ENCODE measurements at regions not wholly inside any gene's neighbourhood (a gene's known extent, or its start where the extent isn't known, plus 50 kb on each side); places are given as distances from the start of the nearest gene placed in this dataset.

DNA sequence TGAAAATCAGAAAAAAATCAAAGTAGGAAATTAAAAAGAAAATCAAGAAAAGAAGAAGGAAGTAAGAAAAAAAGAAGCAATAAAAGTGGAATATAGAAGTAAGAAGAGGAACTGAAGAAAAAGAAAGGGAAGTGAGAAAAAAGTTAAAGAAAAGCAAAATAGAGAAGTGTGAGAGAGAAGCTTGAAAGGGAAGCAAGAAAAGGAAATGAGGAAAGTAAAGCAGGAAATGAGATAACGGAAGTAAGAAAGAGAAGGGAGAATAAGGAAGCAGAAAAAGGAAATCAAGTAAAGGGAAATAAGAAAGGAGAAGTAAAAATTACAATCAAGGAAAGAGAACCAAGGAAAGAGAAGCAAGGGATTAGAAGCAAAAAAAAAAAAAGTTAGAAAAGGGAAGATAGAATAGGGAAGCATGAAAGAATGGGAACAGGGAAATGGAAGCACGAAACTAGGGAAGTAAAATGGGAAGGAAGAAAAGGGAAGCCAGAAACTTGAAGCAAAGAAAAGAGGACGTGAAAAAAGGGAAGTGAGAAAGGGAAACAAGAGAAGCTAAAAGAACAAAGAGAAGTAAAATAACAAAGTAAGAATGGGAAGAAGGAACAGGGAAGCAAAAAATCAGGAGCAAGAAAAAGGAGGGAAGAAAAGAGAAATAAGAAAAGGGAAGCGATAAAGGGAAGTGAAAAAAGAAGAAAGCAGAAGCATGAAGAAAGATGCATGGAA lies 243.3 kb upstream of the NCKAP5 start:
- ChIA-PET CTCF (no interaction called here), POLR2A (no interaction called here)
- Mint-ChIP-seq H3K9me3 (peaks cover 5 to 38% (median 16%) of the 10 kb centered on the region in 11 donors), H3K4me1 (peaks cover 0 to 7% (median 0%) of the 10 kb centered on the region in 7 donors), H3K27me3 (peaks cover 0 to 23% (median 11%) of the 10 kb centered on the region in 5 donors), H3K36me3 (peaks cover 0 to 7% (median 5%) of the 10 kb centered on the region in 5 donors), H3K27ac (no peak overlapping the region), H3K4me3 (no peak overlapping the region)
- Histone ChIP-seq H3K4me1 (ENCODE audit: control insufficient read depth in 2 of 2, insufficient read depth in 2 of 2, low read length in 2 of 2) (no peaks in the 10 kb centered on the region), H3K27ac (ENCODE audit: low read depth, low read length) (no peak overlapping the region), H3K36me3 (ENCODE audit: control insufficient read depth in 2 of 3, insufficient read depth in 3 of 3, low read length in 3 of 3) (no peaks in the 10 kb centered on the region), H3K9me3 (ENCODE audit: control insufficient read depth in 2 of 3, low read length in 3 of 3) (no peaks in the 10 kb centered on the region), H3K27me3 (ENCODE audit: control insufficient read depth in 2 of 2, insufficient read depth in 2 of 2, low read length in 2 of 2) (no peaks in the 10 kb centered on the region), H3K4me3 (ENCODE audit: low read length) (no peak overlapping the region)
- DNase-seq (no peak), ATAC-seq (no peak)
- intact Hi-C loops (cut with micrococcal nuclease), result no loop called here

DNA sequence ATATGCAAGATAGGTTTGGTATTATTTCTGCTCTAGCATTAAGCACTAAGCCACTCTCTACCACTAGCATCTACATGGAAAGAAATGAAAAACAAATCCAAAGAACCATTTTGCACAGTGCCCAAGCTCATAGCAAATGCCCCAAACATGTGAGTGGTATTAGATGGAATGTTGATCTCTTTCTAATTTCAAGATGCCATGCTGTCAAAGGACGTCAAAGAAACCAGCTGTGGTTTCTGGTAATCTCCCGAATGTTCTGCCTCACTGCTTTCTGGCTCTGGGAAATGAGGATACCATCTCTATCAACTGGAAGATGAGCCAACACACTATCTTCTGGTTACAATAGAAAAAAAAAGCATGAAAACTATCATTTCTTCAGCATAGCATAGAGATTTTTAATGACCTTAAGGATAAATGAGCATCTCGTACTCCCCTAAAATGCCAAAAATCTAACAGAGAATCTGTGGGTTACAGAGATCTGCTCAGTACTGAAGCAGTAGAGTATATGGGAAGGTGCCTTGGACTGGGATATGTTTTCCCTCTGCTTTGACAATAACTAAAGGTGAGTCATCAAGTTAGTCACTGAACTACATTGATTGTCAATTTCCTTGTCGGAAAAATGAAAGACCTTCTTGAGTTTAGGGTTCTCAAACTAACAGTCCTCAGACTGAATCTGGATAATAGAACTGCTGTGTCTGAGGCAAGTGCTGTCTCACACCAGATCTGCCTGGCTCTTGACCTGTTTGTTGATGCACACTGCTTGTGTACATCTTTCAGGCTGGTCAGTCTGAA lies 244.8 kb upstream of the NCKAP5 start:
- no peak for DNase-seq
- no peaks in the 10 kb centered on the region for H3K36me3 ChIP-seq (ENCODE audit: control insufficient read depth in 2 of 3, insufficient read depth in 3 of 3, low read length in 3 of 3)
- CTCF ChIA-PET, result no interaction called here
- intact Hi-C loops (cut with micrococcal nuclease), result no loop called here
- peaks cover 0 to 7% (median 0%) of the 10 kb centered on the region in 7 donors for H3K4me1 Mint-ChIP-seq
- ATAC-seq, result no peak
- no peaks in the 10 kb centered on the region for H3K9me3 ChIP-seq (ENCODE audit: control insufficient read depth in 2 of 3, low read length in 3 of 3)
- H3K4me3 Mint-ChIP-seq, result no peak overlapping the region
- H3K4me1 ChIP-seq (ENCODE audit: control insufficient read depth in 2 of 2, insufficient read depth in 2 of 2, low read length in 2 of 2), result no peaks in the 10 kb centered on the region
- no peak overlapping the region for H3K4me3 ChIP-seq (ENCODE audit: low read length)
- H3K36me3 Mint-ChIP-seq, result peaks cover 0 to 7% (median 5%) of the 10 kb centered on the region in 5 donors
- H3K27me3 ChIP-seq (ENCODE audit: control insufficient read depth in 2 of 2, insufficient read depth in 2 of 2, low read length in 2 of 2), result no peaks in the 10 kb centered on the region
- peaks cover 0 to 27% (median 7%) of the 10 kb centered on the region in 5 donors for H3K27me3 Mint-ChIP-seq
- POLR2A ChIA-PET, result no interaction called here
- H3K27ac ChIP-seq (ENCODE audit: low read depth, low read length), result no peak overlapping the region
- H3K27ac Mint-ChIP-seq, result no peak overlapping the region
- H3K9me3 Mint-ChIP-seq, result peaks cover 5 to 32% (median 13%) of the 10 kb centered on the region in 11 donors

GRCh38 chr2:133814890-133815289 lies 246.6 kb upstream of the NCKAP5 start:
- peaks cover 0 to 7% (median 0%) of the 10 kb centered on the region in 7 donors for H3K4me1 Mint-ChIP-seq
- ATAC-seq (no peak), DNase-seq (no peak)
- no peak overlapping the region for H3K27ac Mint-ChIP-seq
- CTCF ChIA-PET, result no interaction called here
- peaks cover 0 to 12% (median 5%) of the 10 kb centered on the region in 5 donors for H3K27me3 Mint-ChIP-seq
- H3K9me3 Mint-ChIP-seq, result peaks cover 0 to 18% (median 7%) of the 10 kb centered on the region in 11 donors
- Histone ChIP-seq H3K4me1 (ENCODE audit: control insufficient read depth in 2 of 2, insufficient read depth in 2 of 2, low read length in 2 of 2) (no peaks in the 10 kb centered on the region), H3K36me3 (ENCODE audit: control insufficient read depth in 2 of 3, insufficient read depth in 3 of 3, low read length in 3 of 3) (no peaks in the 10 kb centered on the region), H3K27me3 (ENCODE audit: control insufficient read depth in 2 of 2, insufficient read depth in 2 of 2, low read length in 2 of 2) (no peaks in the 10 kb centered on the region), H3K4me3 (ENCODE audit: low read length) (no peak overlapping the region), H3K27ac (ENCODE audit: low read depth, low read length) (no peak overlapping the region), H3K9me3 (ENCODE audit: control insufficient read depth in 2 of 3, low read length in 3 of 3) (no peaks in the 10 kb centered on the region)
- POLR2A ChIA-PET, result no interaction called here
- H3K36me3 Mint-ChIP-seq, result no peaks in the 10 kb centered on the region
- H3K4me3 Mint-ChIP-seq, result no peak overlapping the region
- intact Hi-C loops (cut with micrococcal nuclease), result no loop called here

DNA sequence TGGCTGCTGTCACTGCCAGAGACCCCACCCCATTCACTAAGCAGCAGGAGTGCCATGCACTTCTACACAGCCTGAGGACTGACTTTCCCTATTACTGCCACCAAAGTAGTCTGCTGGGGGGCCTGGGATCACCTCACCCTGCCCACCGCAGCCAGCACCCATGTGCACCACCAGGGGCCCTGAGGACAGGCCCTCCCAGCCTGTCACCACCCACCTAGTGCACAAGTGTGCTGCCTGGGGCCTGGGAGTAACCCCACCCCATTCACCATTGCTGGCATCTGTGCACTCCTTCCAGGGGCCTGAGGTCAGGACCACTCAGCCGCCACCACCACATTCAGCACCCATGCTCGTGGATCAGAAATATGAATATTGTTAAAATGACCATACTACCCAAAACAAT lies 247.8 kb upstream of the NCKAP5 start:
- DNase-seq, result no peak
- peaks cover 0 to 11% (median 1%) of the 10 kb centered on the region in 11 donors for H3K9me3 Mint-ChIP-seq
- H3K4me1 Mint-ChIP-seq, result peaks cover 0 to under 1% (median 0%) of the 10 kb centered on the region in 7 donors
- CTCF ChIA-PET, result no interaction called here
- no peaks in the 10 kb centered on the region for H3K36me3 Mint-ChIP-seq
- no peaks in the 10 kb centered on the region for H3K9me3 ChIP-seq (ENCODE audit: control insufficient read depth in 2 of 3, low read length in 3 of 3)
- H3K4me3 ChIP-seq (ENCODE audit: low read length), result no peak overlapping the region
- H3K27me3 ChIP-seq (ENCODE audit: control insufficient read depth in 2 of 2, insufficient read depth in 2 of 2, low read length in 2 of 2), result no peaks in the 10 kb centered on the region
- POLR2A ChIA-PET, result no interaction called here
- peaks cover 0 to 14% (median 5%) of the 10 kb centered on the region in 5 donors for H3K27me3 Mint-ChIP-seq
- ATAC-seq, result no peak
- no peaks in the 10 kb centered on the region for H3K36me3 ChIP-seq (ENCODE audit: control insufficient read depth in 2 of 3, insufficient read depth in 3 of 3, low read length in 3 of 3)
- no peak overlapping the region for H3K27ac ChIP-seq (ENCODE audit: low read depth, low read length)
- no peak overlapping the region for H3K27ac Mint-ChIP-seq
- no peaks in the 10 kb centered on the region for H3K4me1 ChIP-seq (ENCODE audit: control insufficient read depth in 2 of 2, insufficient read depth in 2 of 2, low read length in 2 of 2)
- intact Hi-C loops (cut with micrococcal nuclease), result no loop called here
- no peak overlapping the region for H3K4me3 Mint-ChIP-seq

DNA sequence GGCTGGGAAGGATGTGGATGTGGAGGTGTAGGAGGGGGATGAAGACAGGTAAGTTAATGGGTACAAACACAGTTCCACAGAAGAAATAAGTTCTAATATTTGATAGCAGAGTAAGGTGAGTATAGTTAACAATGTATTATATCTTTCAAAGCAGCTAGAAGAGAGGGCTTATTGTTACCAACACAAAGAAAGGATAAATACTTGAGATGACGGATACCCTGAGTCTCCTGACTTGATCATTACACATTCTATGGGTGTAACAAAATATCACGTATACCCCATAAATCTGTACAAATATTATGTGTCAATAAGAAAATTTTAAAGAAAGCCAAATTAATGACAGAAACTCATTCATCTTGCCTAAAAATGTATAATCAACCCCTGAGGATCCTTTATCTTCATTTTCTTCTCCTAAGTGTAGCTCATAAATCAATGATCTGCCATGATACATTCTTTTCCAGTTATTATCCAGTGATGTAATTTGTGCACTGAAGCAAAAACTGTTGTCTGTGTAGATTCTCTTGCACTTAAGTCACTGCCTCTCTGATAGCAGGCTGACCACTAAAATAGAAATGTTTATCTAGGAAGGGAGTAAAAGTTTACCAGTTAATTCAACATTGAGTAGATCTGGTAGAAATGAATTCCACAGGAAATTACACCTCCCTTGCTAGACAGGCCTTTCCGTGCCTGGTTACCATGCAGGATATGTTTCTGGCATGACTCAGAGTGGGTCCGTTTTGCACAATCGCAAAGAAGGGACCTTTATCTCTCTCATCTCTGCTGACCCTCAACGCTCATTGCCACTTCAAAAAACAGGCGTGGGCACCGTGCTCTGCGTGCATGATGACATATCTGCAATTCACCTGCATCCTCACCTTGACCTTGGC lies 249.7 kb upstream of the NCKAP5 start:
- Mint-ChIP-seq H3K36me3 (no peaks in the 10 kb centered on the region), H3K9me3 (peaks cover 0 to 3% (median 0%) of the 10 kb centered on the region in 11 donors), H3K27ac (no peak overlapping the region), H3K4me1 (no peaks in the 10 kb centered on the region), H3K27me3 (peaks cover 0 to 14% (median 5%) of the 10 kb centered on the region in 5 donors), H3K4me3 (no peak overlapping the region)
- Histone ChIP-seq H3K27me3 (ENCODE audit: control insufficient read depth in 2 of 2, insufficient read depth in 2 of 2, low read length in 2 of 2) (no peaks in the 10 kb centered on the region), H3K27ac (ENCODE audit: low read depth, low read length) (no peak overlapping the region), H3K4me1 (ENCODE audit: control insufficient read depth in 2 of 2, insufficient read depth in 2 of 2, low read length in 2 of 2) (no peaks in the 10 kb centered on the region), H3K4me3 (ENCODE audit: low read length) (no peak overlapping the region), H3K9me3 (ENCODE audit: control insufficient read depth in 2 of 3, low read length in 3 of 3) (no peaks in the 10 kb centered on the region), H3K36me3 (ENCODE audit: control insufficient read depth in 2 of 3, insufficient read depth in 3 of 3, low read length in 3 of 3) (no peaks in the 10 kb centered on the region)
- ATAC-seq (no peak), DNase-seq (no peak)
- intact Hi-C loops (cut with micrococcal nuclease), result no loop called here
- CTCF ChIA-PET, result interaction anchor here (0.6 kb wide), 1 partner anchor 83 kb away, joined by 3 read pairs; no protein-coding TSS in a partner anchor
- POLR2A ChIA-PET, result interaction anchor here (0.8 kb wide), 1 partner anchor 79 kb away, joined by 4 read pairs; no protein-coding TSS in a partner anchor

DNA sequence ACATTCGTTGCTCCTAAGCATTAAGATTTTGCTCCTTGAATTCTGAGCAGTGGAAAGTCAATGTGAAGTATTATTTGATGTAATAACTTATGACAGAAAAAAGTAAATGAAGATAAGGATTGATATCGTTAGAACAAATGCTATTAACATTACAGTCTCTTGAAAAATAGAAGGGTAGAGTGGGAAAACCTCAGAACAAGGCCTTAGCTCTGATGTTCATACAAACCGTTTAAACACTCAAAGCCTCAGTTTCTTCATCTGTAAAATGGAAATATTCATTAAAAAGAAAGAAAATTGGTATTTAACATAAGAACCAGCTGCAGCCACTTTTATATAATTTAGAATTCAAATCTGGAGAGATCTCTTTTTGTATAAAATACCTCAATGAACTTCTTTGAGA lies 250.4 kb upstream of the NCKAP5 start:
- Histone ChIP-seq H3K36me3 (ENCODE audit: control insufficient read depth in 2 of 3, insufficient read depth in 3 of 3, low read length in 3 of 3) (no peaks in the 10 kb centered on the region), H3K9me3 (ENCODE audit: control insufficient read depth in 2 of 3, low read length in 3 of 3) (no peaks in the 10 kb centered on the region), H3K27ac (ENCODE audit: low read depth, low read length) (no peak overlapping the region), H3K4me3 (ENCODE audit: low read length) (no peak overlapping the region), H3K4me1 (ENCODE audit: control insufficient read depth in 2 of 2, insufficient read depth in 2 of 2, low read length in 2 of 2) (no peaks in the 10 kb centered on the region), H3K27me3 (ENCODE audit: control insufficient read depth in 2 of 2, insufficient read depth in 2 of 2, low read length in 2 of 2) (no peaks in the 10 kb centered on the region)
- ChIA-PET CTCF (no interaction called here), POLR2A (interaction anchor here (0.8 kb wide), 1 partner anchor 80 kb away, joined by 4 read pairs; no protein-coding TSS in a partner anchor)
- DNase-seq, result no peak
- Mint-ChIP-seq H3K4me3 (no peak overlapping the region), H3K27ac (no peak overlapping the region), H3K9me3 (peaks cover 0 to 2% (median 0%) of the 10 kb centered on the region in 11 donors), H3K36me3 (no peaks in the 10 kb centered on the region), H3K4me1 (no peaks in the 10 kb centered on the region), H3K27me3 (peaks cover 0 to 14% (median 5%) of the 10 kb centered on the region in 5 donors)
- intact Hi-C loops (cut with micrococcal nuclease), result no loop called here
- ATAC-seq, result no peak
